ENCODE measurements at regions not wholly inside any gene's neighbourhood (a gene's known extent, or its start where the extent isn't known, plus 50 kb on each side); places are given as distances from the start of the nearest gene placed in this dataset.

DNA sequence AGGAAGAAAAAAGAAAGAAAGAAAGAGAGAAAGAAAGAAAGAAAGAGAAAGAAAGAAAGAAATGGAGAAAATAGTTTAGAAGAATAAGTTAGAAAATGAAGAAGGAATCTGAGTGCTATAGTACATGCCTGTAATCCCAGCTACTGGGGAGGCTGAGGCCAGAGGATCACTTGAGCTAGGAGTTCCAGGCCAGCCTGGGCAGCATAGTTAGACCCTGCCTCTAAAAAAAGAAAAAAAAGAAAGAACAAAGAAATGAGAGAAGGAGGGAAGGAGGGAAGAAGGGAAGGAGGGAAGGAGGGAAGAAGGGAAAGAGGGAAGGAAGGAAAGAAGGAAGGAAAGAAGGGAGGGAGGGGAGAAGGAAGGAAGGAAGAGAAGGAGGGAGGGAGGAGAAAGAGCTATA is 1339.8 kb downstream of the OLFM4 start:
- CTCF ChIA-PET, result no interaction called here
- Histone ChIP-seq H3K9ac (replicated peaks; ENCODE audit: extremely low read depth, insufficient read depth, low read length) (no peak overlapping the region), H3K79me2 (ENCODE audit: control insufficient read depth, insufficient read depth, low read length) (no peaks in the 10 kb centered on the region), H3K27me3 (ENCODE audit: control insufficient read depth in 2 of 2, insufficient read depth in 2 of 2, low read length in 2 of 2) (no peaks in the 10 kb centered on the region), H3K4me2 (ENCODE audit: insufficient read depth, low read length) (no peak overlapping the region), H3K4me3 (replicated peaks in 1 of 3; ENCODE audit: insufficient read depth in 1 of 3, low read depth in 1 of 3, low read length in 3 of 3) (no peak overlapping the region), H3K4me1 (ENCODE audit: control insufficient read depth, extremely low read depth, insufficient read depth, low read length) (no peaks in the 10 kb centered on the region), H3K36me3 (ENCODE audit: control insufficient read depth in 2 of 2, extremely low read depth in 1 of 2, insufficient read depth in 2 of 2, low read length in 2 of 2) (no peaks in the 10 kb centered on the region), H3K9me3 (replicated peaks; ENCODE audit: control insufficient read depth, insufficient read depth, low read length) (peaks cover 3% of the 10 kb centered on the region), H4K20me1 (replicated peaks; ENCODE audit: control insufficient read depth, extremely low read depth, insufficient read depth, low read length) (no peaks in the 10 kb centered on the region), H3K27ac (ENCODE audit: insufficient read depth, low read depth, low read length) (no peak overlapping the region), H2AFZ (ENCODE audit: low read depth, low read length) (no peak overlapping the region), H3K9me1 (replicated peaks; ENCODE audit: control insufficient read depth, extremely low read depth, insufficient read depth, low read length) (no peaks in the 10 kb centered on the region)
- POLR2A ChIA-PET, result no interaction called here
- TF ChIP-seq FOS (IDR thresholded peaks at IDR 0.05; ENCODE audit: borderline replicate concordance, insufficient read depth, low read length), result no peak
- TF ChIP-seq JUN (IDR thresholded peaks at IDR 0.05; ENCODE audit: borderline replicate concordance, insufficient read depth, insufficient read length, low read depth), result no peak
- no peak for TF ChIP-seq POLR2A (IDR thresholded peaks at IDR 0.05; ENCODE audit: low read depth, low read length)
- TF ChIP-seq EZH2 (IDR thresholded peaks at IDR 0.05; ENCODE audit: borderline replicate concordance, low read depth, low read length, severe bottlenecking), result no peak
- TF ChIP-seq MYC (IDR thresholded peaks at IDR 0.05; ENCODE audit: low read depth, low read length), result no peak
- TF ChIP-seq, protein P1, sequence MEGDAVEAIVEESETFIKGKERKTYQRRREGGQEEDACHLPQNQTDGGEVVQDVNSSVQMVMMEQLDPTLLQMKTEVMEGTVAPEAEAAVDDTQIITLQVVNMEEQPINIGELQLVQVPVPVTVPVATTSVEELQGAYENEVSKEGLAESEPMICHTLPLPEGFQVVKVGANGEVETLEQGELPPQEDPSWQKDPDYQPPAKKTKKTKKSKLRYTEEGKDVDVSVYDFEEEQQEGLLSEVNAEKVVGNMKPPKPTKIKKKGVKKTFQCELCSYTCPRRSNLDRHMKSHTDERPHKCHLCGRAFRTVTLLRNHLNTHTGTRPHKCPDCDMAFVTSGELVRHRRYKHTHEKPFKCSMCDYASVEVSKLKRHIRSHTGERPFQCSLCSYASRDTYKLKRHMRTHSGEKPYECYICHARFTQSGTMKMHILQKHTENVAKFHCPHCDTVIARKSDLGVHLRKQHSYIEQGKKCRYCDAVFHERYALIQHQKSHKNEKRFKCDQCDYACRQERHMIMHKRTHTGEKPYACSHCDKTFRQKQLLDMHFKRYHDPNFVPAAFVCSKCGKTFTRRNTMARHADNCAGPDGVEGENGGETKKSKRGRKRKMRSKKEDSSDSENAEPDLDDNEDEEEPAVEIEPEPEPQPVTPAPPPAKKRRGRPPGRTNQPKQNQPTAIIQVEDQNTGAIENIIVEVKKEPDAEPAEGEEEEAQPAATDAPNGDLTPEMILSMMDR (IDR thresholded peaks at IDR 0.05; ENCODE audit: extremely low read depth in 1 of 2, insufficient read depth in 1 of 2, low read depth in 1 of 2, low read length in 2 of 2), result no peak
- TF ChIP-seq, protein P2, sequence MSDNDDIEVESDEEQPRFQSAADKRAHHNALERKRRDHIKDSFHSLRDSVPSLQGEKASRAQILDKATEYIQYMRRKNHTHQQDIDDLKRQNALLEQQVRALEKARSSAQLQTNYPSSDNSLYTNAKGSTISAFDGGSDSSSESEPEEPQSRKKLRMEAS (IDR thresholded peaks at IDR 0.05; ENCODE audit: insufficient read depth, insufficient read length), result no peak
- TF ChIP-seq GATA2 (IDR thresholded peaks at IDR 0.05; ENCODE audit: insufficient read depth, insufficient read length, low read depth, low read length), result no peak
- no peak for TF ChIP-seq POLR2AphosphoS5 (IDR thresholded peaks at IDR 0.05; ENCODE audit: insufficient read depth, low read depth, low read length)
- FAIRE-seq (no peak), DNase-seq (ENCODE audit: low read depth, low spot score) (no peak)
- BruUV-seq (replicated peaks), result no TSS peak
- dilution Hi-C loops (cut with MboI; ENCODE audit: extremely low pct_ligation_motif_present, low sequenced_read_pairs) (no loop called here), intact Hi-C loops (cut with micrococcal nuclease) (no loop called here)
